Osteocyte (in vitro differentiated cells): ENCODE measurements at regions not wholly inside any gene's neighbourhood (a gene's known extent, or its start where the extent isn't known, plus 50 kb on each side); places are given as distances from the start of the nearest gene placed in this dataset.

ENCODE experiments used
- DNase-seq: peaks from one replicate; pipeline ENCODE4 v3.0.0; 2021; ENCODE audit warnings: mixed read lengths; ENCODE audit not compliant: unreplicated experiment; ENCODE audit errors: extremely low spot score
- H3K27ac Mint-ChIP-seq: one replicate; pipeline ENCODE4 v1.8.0; 2021; ENCODE audit warnings: mild to moderate bottlenecking, mixed read lengths; ENCODE audit not compliant: unreplicated experiment
- H3K27me3 Mint-ChIP-seq: one replicate; pipeline ENCODE4 v1.8.0; 2021; ENCODE audit warnings: mixed read lengths; ENCODE audit not compliant: unreplicated experiment
- H3K36me3 Mint-ChIP-seq: one replicate; pipeline ENCODE4 v1.8.0; 2021; ENCODE audit warnings: mixed read lengths; ENCODE audit not compliant: unreplicated experiment
- H3K4me1 Mint-ChIP-seq: one replicate; pipeline ENCODE4 v1.8.0; 2021; ENCODE audit warnings: mixed read lengths; ENCODE audit not compliant: unreplicated experiment
- H3K4me3 Mint-ChIP-seq: one replicate; pipeline ENCODE4 v1.8.0; 2021; ENCODE audit warnings: mild to moderate bottlenecking, moderate library complexity, mixed read lengths; ENCODE audit not compliant: unreplicated experiment
- H3K9me3 Mint-ChIP-seq: one replicate; pipeline ENCODE4 v1.8.0; 2021; ENCODE audit warnings: mixed read lengths; ENCODE audit not compliant: unreplicated experiment
- CTCF ChIP-seq: fragments of 200-600 bp; sonication (generic); IDR thresholded peaks from 2 replicates; pipeline ENCODE4 v1.5.0; 2021; ENCODE audit warnings: antibody characterized with exemption, mild to moderate bottlenecking, moderate library complexity

DNA sequence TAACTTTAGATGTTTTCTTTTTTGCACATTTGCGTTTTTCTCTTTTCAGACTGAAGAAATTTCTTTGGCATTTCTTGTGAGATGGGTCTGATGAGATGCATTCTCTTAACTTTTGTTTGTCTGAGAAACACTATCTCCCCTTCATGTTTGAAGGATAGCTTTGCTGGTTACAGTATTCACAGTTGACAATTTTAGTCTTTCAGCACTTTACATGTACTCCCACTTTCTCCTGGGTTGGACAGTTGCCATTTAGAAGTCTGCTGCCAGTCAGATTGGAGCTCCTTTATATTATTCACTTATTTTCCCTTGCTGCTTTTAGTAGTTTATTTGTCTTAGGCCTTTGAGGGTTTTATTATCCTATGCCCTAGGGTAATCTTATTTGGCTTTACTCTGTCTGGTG, 67.3 kb upstream of the VOPP1 start:
- no peak for DNase-seq
- Mint-ChIP-seq H3K36me3 (no peaks in the 10 kb centered on the region), H3K4me3 (no peak overlapping the region), H3K4me1 (no peaks in the 10 kb centered on the region), H3K9me3 (no peaks in the 10 kb centered on the region), H3K27ac (no peak overlapping the region), H3K27me3 (peaks cover 21% of the 10 kb centered on the region)
- TF ChIP-seq CTCF, result no peak

DNA sequence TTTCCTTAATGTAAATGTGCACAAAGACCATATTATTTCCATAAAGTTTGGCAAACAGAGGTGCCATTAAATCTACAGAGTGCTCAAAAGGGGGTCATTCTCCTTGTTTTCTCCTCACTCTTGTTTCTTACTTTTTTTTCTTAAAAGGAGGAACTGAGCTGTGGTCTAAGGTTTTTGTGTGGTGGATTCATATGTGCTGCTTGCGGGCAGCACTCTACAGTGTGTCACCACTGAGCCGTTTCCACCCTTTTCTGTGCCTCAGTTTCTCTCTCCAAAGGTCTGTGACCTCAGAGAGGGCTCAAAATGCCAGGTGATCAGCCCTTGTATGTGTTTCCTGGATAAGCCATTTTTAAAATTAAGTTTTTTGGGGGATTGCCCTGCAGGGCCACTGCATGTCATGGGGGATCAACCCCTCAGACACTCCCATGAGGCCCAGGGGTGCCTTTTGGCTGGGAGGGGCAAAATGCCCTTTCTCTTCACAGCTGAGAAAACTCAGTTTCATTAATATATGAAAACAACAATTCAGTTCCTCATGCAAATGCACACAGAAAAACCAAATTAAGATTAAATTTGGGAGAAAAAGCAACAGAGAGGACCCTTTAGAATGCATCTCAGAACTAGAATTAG, 56.9 kb upstream of the VOPP1 start:
- H3K9me3 Mint-ChIP-seq, result no peaks in the 10 kb centered on the region
- no peaks in the 10 kb centered on the region for H3K36me3 Mint-ChIP-seq
- no peak overlapping the region for H3K4me3 Mint-ChIP-seq
- no peaks in the 10 kb centered on the region for H3K4me1 Mint-ChIP-seq
- H3K27me3 Mint-ChIP-seq, result peaks cover 6% of the 10 kb centered on the region
- no peak overlapping the region for H3K27ac Mint-ChIP-seq
- no peak for DNase-seq
- TF ChIP-seq CTCF, result no peak

DNA sequence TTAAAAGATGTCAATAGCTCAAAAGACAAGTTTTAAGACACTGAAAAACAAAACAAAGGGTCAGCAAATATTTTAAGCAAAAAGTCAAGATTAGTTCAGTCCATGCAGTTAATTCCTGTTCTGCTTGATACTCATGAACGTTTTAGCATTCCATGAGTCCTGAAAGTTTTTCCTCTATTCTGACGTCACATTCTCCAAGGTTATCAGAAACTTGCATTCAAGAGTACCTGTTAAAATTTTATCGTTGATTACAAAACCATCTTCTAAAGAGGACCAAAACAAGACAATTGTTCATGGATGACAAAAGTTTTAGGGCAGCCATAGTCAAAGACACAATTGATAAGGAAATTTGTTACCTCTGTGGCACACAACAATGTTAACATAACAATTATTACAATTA, 52.5 kb upstream of the VOPP1 start:
- Mint-ChIP-seq H3K27me3 (peaks cover 8% of the 10 kb centered on the region), H3K9me3 (peaks cover 7% of the 10 kb centered on the region), H3K36me3 (no peaks in the 10 kb centered on the region), H3K27ac (no peak overlapping the region), H3K4me1 (no peaks in the 10 kb centered on the region), H3K4me3 (no peak overlapping the region)
- no peak for DNase-seq
- no peak for TF ChIP-seq CTCF

GRCh38 chr7:55623617-55624016, 51.3 kb upstream of the VOPP1 start:
- Mint-ChIP-seq H3K27ac (no peak overlapping the region), H3K4me1 (no peaks in the 10 kb centered on the region), H3K36me3 (no peaks in the 10 kb centered on the region), H3K9me3 (peaks cover 10% of the 10 kb centered on the region), H3K27me3 (peaks cover 3% of the 10 kb centered on the region), H3K4me3 (no peak overlapping the region)
- TF ChIP-seq CTCF, result no peak
- DNase-seq, result no peak

GRCh38 chr7:55622241-55622640, 49.9 kb upstream of the VOPP1 start:
- no peaks in the 10 kb centered on the region for H3K4me1 Mint-ChIP-seq
- no peak overlapping the region for H3K4me3 Mint-ChIP-seq
- H3K27ac Mint-ChIP-seq, result no peak overlapping the region
- no peaks in the 10 kb centered on the region for H3K36me3 Mint-ChIP-seq
- H3K27me3 Mint-ChIP-seq, result peaks cover 3% of the 10 kb centered on the region
- DNase-seq, result no peak
- peaks cover 14% of the 10 kb centered on the region for H3K9me3 Mint-ChIP-seq
- no peak for TF ChIP-seq CTCF
